Trophoblast cell (in vitro differentiated cells and primary cell): ENCODE measurements at regions not wholly inside any gene's neighbourhood (a gene's known extent, or its start where the extent isn't known, plus 50 kb on each side); places are given as distances from the start of the nearest gene placed in this dataset.

Source experiments
- DNase-seq, 2 donors: peaks; one replicate each; pipeline ENCODE4 v3.0.0-alpha.2; 2016
- H2AFZ ChIP-seq: 2 replicates; pipeline ENCODE4 v1.6.1; 2013; ENCODE audit warnings: low read length, moderate library complexity, mild to moderate bottlenecking; ENCODE audit not compliant: insufficient read depth, poor library complexity
- H2AK5ac ChIP-seq: 2 replicates; pipeline ENCODE4 v1.6.1; 2013; ENCODE audit warnings: mild to moderate bottlenecking, low read length
- H2BK120ac ChIP-seq: 2 replicates; pipeline ENCODE4 v1.6.1; 2013; ENCODE audit warnings: low read length, mild to moderate bottlenecking, moderate library complexity; ENCODE audit not compliant: insufficient read depth, poor library complexity
- H2BK12ac ChIP-seq: 2 replicates; pipeline ENCODE4 v1.6.1; 2013; ENCODE audit warnings: mild to moderate bottlenecking, low read length, moderate library complexity
- H2BK5ac ChIP-seq: 2 replicates; pipeline ENCODE4 v1.6.1; 2013; ENCODE audit warnings: low read length, low read depth, moderate library complexity, mild to moderate bottlenecking; ENCODE audit not compliant: poor library complexity
- H3K14ac ChIP-seq: 2 replicates; pipeline ENCODE4 v1.6.1; 2013; ENCODE audit warnings: mild to moderate bottlenecking, low read length
- H3K18ac ChIP-seq: 2 replicates; pipeline ENCODE4 v1.6.1; 2013; ENCODE audit warnings: mild to moderate bottlenecking, low read length
- H3K23ac ChIP-seq: 2 replicates; pipeline ENCODE4 v1.6.1; 2013; ENCODE audit warnings: low read length
- H3K27ac ChIP-seq: 2 replicates; pipeline ENCODE4 v1.5.1; 2013; ENCODE audit warnings: low read depth, mild to moderate bottlenecking, inconsistent platforms, low read length, moderate library complexity
- H3K27me3 ChIP-seq: 2 replicates; pipeline ENCODE4 v1.6.1; 2013; ENCODE audit warnings: inconsistent platforms, mild to moderate bottlenecking, low read length, moderate library complexity; ENCODE audit not compliant: insufficient read depth
- H3K36me3 ChIP-seq, 2 experiments: 1 replicate in 1 of 2; 2 replicates in 1 of 2; pipeline ENCODE4 v1.6.1; 2013; ENCODE audit warnings: low read length in 2 of 2, mild to moderate bottlenecking in 2 of 2, moderate library complexity in 1 of 2; ENCODE audit not compliant: insufficient read depth in 2 of 2, control insufficient read depth in 1 of 2
- H3K4ac ChIP-seq: 2 replicates; pipeline ENCODE4 v1.6.1; 2013; ENCODE audit warnings: low read depth, mild to moderate bottlenecking, low read length, moderate library complexity
- H3K4me1 ChIP-seq, 2 experiments: 1 replicate in 1 of 2; 2 replicates in 1 of 2; pipeline ENCODE4 v1.6.1; 2013; ENCODE audit warnings: low read length in 2 of 2, mild to moderate bottlenecking in 2 of 2, moderate library complexity in 1 of 2; ENCODE audit not compliant: insufficient read depth in 2 of 2, control insufficient read depth in 1 of 2
- H3K4me2 ChIP-seq: 2 replicates; pipeline ENCODE4 v1.6.1; 2013; ENCODE audit warnings: inconsistent platforms, mild to moderate bottlenecking, low read length, moderate library complexity
- H3K4me3 ChIP-seq: 2 replicates; pipeline ENCODE4 v1.5.1; 2013; ENCODE audit warnings: mild to moderate bottlenecking, low read depth, low read length, inconsistent platforms
- H3K79me1 ChIP-seq: one replicate; pipeline ENCODE4 v1.6.1; 2013; ENCODE audit warnings: low read length
- H3K79me2 ChIP-seq: 2 replicates; pipeline ENCODE4 v1.6.1; 2013; ENCODE audit warnings: low read length, mild to moderate bottlenecking; ENCODE audit not compliant: control insufficient read depth, insufficient read depth, poor library complexity
- H3K9ac ChIP-seq: 2 replicates; pipeline ENCODE4 v1.6.1; 2013; ENCODE audit warnings: mild to moderate bottlenecking, low read length
- H3K9me3 ChIP-seq: 2 replicates; pipeline ENCODE4 v1.6.1; 2013; ENCODE audit warnings: low read depth, mild to moderate bottlenecking, control low read depth, inconsistent platforms, low read length; ENCODE audit not compliant: insufficient read depth
- H4K12ac ChIP-seq: 2 replicates; pipeline ENCODE4 v1.6.1; 2013; ENCODE audit warnings: low read depth, mild to moderate bottlenecking, low read length, moderate library complexity
- H4K8ac ChIP-seq: 2 replicates; pipeline ENCODE4 v1.6.1; 2013; ENCODE audit warnings: low read depth, mild to moderate bottlenecking, low read length, moderate library complexity
- H4K91ac ChIP-seq: one replicate; pipeline ENCODE4 v1.6.1; 2013; ENCODE audit warnings: low read depth, mild to moderate bottlenecking, low read length, moderate library complexity
- WGBS: extraction: QIAGEN DNeasy Blood & Tissue Kit; methylation state at CpG from one replicate; pipeline ENCODE4 v1.1.7; 2013; ENCODE audit warnings: missing lambda C conversion rate; ENCODE audit not compliant: insufficient read length, insufficient coverage; ENCODE audit errors: extremely low coverage; 5-methylcytosine and 5-hydroxymethylcytosine counted together

DNA sequence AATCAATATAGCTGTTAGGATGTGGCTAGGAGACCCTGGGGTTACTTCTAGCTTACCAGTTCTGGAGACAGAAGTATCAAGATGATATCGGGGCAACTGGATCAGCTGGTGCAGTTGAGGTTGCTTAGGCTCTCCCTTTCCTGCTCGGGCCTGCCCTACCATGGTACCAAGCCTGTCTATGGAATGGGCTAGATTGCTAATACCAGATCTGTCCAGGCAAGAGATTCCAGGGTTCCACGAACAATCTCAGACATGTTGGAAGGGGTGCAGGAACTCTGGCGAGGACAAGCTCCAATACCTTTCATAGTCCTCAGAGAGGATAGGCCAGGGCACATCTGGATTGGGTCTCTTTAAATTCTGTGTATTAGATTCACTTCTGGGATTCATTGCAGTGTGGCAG is 53.8 kb downstream of the ADM start:
- Histone ChIP-seq H3K4me2 (no peak overlapping the region), H3K9me3 (no peaks in the 10 kb centered on the region), H3K4ac (no peak overlapping the region), H3K18ac (no peak overlapping the region), H2AK5ac (no peak overlapping the region), H3K79me1 (no peaks in the 10 kb centered on the region), H2BK120ac (no peak overlapping the region), H4K12ac (no peak overlapping the region), H3K79me2 (no peaks in the 10 kb centered on the region), H3K4me1 (no peaks in the 10 kb centered on the region), H3K14ac (no peak overlapping the region), H3K23ac (no peak overlapping the region), H3K27me3 (no peaks in the 10 kb centered on the region), H2BK12ac (no peak overlapping the region), H4K8ac (no peak overlapping the region), H2AFZ (no peak overlapping the region), H2BK5ac (no peak overlapping the region), H3K36me3 (no peaks in the 10 kb centered on the region), H3K4me3 (no peak overlapping the region), H3K9ac (no peak overlapping the region), H4K91ac (no peak overlapping the region), H3K27ac (no peak overlapping the region)
- DNase-seq = no peak
- WGBS = no CpG with 5 or more reads among the region's 4 CpGs

DNA sequence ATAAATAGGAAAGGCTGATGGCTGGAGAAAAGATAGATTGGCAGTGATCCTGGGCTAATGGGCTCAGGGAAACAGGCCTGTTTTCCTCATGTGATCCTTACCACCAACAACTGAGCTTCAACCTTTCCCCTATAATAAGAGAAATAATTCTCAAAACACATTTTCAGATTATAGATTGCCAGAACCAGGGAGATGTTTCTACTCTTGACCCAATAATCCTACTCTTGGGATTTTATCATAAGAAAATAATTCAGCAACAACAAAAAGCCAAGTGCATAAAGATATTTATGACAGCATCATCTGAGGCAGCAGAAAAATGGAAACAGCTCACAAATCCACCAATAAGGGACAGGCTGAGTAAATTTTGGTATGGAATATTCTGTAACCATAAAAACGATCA is 54.3 kb downstream of the ADM start:
- H3K4me2 ChIP-seq = no peak overlapping the region
- no peaks in the 10 kb centered on the region for H3K9me3 ChIP-seq
- H2AFZ ChIP-seq = no peak overlapping the region
- no peak overlapping the region for H4K8ac ChIP-seq
- no peak overlapping the region for H3K4ac ChIP-seq
- no peaks in the 10 kb centered on the region for H3K79me1 ChIP-seq
- H3K27ac ChIP-seq = no peak overlapping the region
- WGBS = no CpG with 5 or more reads among the region's 1 CpG
- no peaks in the 10 kb centered on the region for H3K4me1 ChIP-seq
- H3K79me2 ChIP-seq = no peaks in the 10 kb centered on the region
- no peaks in the 10 kb centered on the region for H3K27me3 ChIP-seq
- no peak overlapping the region for H3K4me3 ChIP-seq
- H3K18ac ChIP-seq = no peak overlapping the region
- H2BK5ac ChIP-seq = no peak overlapping the region
- no peak overlapping the region for H4K91ac ChIP-seq
- no peak for DNase-seq
- H4K12ac ChIP-seq = no peak overlapping the region
- no peak overlapping the region for H2BK120ac ChIP-seq
- H3K23ac ChIP-seq = no peak overlapping the region
- H2BK12ac ChIP-seq = no peak overlapping the region
- H3K14ac ChIP-seq = no peak overlapping the region
- H2AK5ac ChIP-seq = no peak overlapping the region
- no peak overlapping the region for H3K9ac ChIP-seq
- no peaks in the 10 kb centered on the region for H3K36me3 ChIP-seq

DNA sequence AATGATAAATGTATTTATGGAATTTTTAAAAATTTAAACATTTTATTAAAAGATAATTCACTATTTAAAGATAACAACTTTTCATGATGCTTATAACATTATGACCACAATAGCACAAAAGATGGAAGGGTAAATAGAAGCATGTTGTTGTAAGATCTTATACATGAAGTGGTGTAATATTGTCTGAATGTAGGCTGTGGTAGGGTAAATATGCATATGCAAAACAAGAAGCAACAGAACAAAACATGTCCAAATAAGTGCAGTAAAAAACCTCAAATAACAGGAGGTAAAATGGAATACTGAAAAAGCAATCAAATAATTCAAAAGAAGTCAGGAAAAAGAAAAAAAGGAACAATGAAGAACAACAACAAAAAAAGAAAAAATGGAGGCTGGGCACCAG is 56.0 kb downstream of the ADM start:
- no peak overlapping the region for H2BK5ac ChIP-seq
- no peak overlapping the region for H3K27ac ChIP-seq
- no peaks in the 10 kb centered on the region for H3K9me3 ChIP-seq
- H3K4me1 ChIP-seq = no peaks in the 10 kb centered on the region
- H4K12ac ChIP-seq = no peak overlapping the region
- H3K79me2 ChIP-seq = no peaks in the 10 kb centered on the region
- H3K4me2 ChIP-seq = no peak overlapping the region
- no peak overlapping the region for H2BK12ac ChIP-seq
- DNase-seq = no peak
- no peak overlapping the region for H3K4ac ChIP-seq
- no peaks in the 10 kb centered on the region for H3K36me3 ChIP-seq
- H2BK120ac ChIP-seq = no peak overlapping the region
- no peak overlapping the region for H2AFZ ChIP-seq
- H3K14ac ChIP-seq = no peak overlapping the region
- no peak overlapping the region for H4K91ac ChIP-seq
- no peak overlapping the region for H4K8ac ChIP-seq
- no peaks in the 10 kb centered on the region for H3K27me3 ChIP-seq
- H3K9ac ChIP-seq = no peak overlapping the region
- H3K4me3 ChIP-seq = no peak overlapping the region
- H3K18ac ChIP-seq = no peak overlapping the region
- no peak overlapping the region for H2AK5ac ChIP-seq
- no peak overlapping the region for H3K23ac ChIP-seq
- H3K79me1 ChIP-seq = no peaks in the 10 kb centered on the region

DNA sequence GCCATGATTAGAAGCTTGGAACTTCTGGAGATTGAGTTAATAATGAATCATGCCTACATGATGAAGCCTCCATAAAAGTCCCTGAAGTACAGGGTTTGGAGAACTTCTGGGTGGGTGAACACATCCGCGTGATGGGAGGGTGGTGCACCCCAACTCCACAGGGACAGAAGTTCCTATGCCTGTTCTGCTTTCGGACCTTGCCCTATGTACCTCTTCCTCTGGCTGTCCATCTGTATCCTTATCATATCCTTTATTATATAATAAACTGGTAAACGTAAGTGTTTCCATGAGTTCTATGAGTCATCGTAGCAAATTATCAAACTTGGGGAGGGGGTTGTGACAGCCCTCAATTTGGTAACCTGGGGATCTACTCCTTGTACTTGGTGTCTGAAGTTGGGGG is 60.2 kb downstream of the ADM start:
- Histone ChIP-seq H3K79me2 (no peaks in the 10 kb centered on the region), H3K9ac (no peak overlapping the region), H3K18ac (no peak overlapping the region), H2AFZ (no peak overlapping the region), H2BK120ac (no peak overlapping the region), H4K12ac (no peak overlapping the region), H3K4me1 (peaks cover 3% of the 10 kb centered on the region in 2 experiments), H4K91ac (no peak overlapping the region), H2BK12ac (no peak overlapping the region), H3K9me3 (no peaks in the 10 kb centered on the region), H2AK5ac (no peak overlapping the region), H3K4me2 (no peak overlapping the region), H4K8ac (no peak overlapping the region), H3K27me3 (no peaks in the 10 kb centered on the region), H3K27ac (no peak overlapping the region), H3K4ac (no peak overlapping the region), H3K23ac (no peak overlapping the region), H3K79me1 (no peaks in the 10 kb centered on the region), H3K36me3 (no peaks in the 10 kb centered on the region), H3K4me3 (no peak overlapping the region), H2BK5ac (no peak overlapping the region), H3K14ac (no peak overlapping the region)
- WGBS = no CpG with 5 or more reads among the region's 5 CpGs
- no peak for DNase-seq
